ENCODE measurements at regions not wholly inside any gene's neighbourhood (a gene's known extent, or its start where the extent isn't known, plus 50 kb on each side); places are given as distances from the start of the nearest gene placed in this dataset.

DNA sequence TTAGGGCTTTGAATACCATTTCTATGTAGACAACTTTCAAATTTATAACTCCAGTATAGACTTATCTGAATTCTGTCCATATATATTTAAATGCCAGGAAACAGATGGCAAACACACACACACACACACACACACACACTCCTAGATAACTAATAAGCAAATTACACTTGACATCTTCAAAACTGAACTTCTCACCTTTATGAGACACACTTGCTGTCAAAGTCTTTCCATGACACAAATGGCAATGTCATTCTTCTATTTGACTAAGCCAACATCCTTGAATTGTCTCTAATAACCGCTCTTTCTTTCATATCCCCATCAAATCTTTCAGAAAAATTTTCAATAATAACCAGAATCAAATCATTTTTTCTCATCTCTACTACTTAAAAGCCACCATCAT is 402.4 kb downstream of the PCDH18 start:
- intact Hi-C loops (cut with DNase I) = no loop called here
- no peaks in the 10 kb centered on the region for H3K4me1 ChIP-seq
- no peak for ATAC-seq
- H3K27ac ChIP-seq = no peak overlapping the region
- TF ChIP-seq, protein P1, sequence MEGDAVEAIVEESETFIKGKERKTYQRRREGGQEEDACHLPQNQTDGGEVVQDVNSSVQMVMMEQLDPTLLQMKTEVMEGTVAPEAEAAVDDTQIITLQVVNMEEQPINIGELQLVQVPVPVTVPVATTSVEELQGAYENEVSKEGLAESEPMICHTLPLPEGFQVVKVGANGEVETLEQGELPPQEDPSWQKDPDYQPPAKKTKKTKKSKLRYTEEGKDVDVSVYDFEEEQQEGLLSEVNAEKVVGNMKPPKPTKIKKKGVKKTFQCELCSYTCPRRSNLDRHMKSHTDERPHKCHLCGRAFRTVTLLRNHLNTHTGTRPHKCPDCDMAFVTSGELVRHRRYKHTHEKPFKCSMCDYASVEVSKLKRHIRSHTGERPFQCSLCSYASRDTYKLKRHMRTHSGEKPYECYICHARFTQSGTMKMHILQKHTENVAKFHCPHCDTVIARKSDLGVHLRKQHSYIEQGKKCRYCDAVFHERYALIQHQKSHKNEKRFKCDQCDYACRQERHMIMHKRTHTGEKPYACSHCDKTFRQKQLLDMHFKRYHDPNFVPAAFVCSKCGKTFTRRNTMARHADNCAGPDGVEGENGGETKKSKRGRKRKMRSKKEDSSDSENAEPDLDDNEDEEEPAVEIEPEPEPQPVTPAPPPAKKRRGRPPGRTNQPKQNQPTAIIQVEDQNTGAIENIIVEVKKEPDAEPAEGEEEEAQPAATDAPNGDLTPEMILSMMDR (IDR thresholded peaks at IDR 0.05) = no peak
- H3K36me3 ChIP-seq = no peaks in the 10 kb centered on the region
- H3K27me3 ChIP-seq = no peaks in the 10 kb centered on the region
- no peak for FAIRE-seq
- H3K9me3 ChIP-seq = no peaks in the 10 kb centered on the region
- WGBS, 2 donors = 73 to 83% methylated on average over 1 of the region's 1 CpG
- no peak for DNase-seq
- no peak overlapping the region for H3K4me3 ChIP-seq

DNA sequence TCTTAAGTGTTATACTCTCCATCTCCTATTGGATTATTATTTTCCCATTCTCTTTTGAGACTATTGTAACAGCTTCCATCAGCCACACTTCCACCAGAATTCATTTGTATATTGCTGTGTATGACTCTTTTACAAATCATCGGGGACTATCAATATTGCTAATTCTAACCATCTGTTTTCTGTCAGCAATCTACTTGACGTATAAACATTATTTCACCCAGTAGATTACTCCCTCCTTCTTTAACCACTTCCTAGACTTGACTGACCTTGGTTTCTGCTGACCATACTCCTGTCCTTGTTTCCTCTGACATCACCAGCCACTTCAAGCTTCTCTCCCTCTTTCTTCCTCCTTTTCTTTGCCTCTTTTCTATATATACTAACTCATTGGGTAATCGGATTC is 402.9 kb downstream of the PCDH18 start:
- ATAC-seq (no peak), FAIRE-seq (no peak), DNase-seq (no peak)
- H3K4me3 ChIP-seq = no peak overlapping the region
- H3K36me3 ChIP-seq = no peaks in the 10 kb centered on the region
- intact Hi-C loops (cut with DNase I) = no loop called here
- no peaks in the 10 kb centered on the region for H3K9me3 ChIP-seq
- no peaks in the 10 kb centered on the region for H3K27me3 ChIP-seq
- no peaks in the 10 kb centered on the region for H3K4me1 ChIP-seq
- TF ChIP-seq, protein P1 (IDR thresholded peaks at IDR 0.05) = no peak
- 42 to 52% methylated on average over 3 of the region's 3 CpGs for WGBS, 2 donors
- H3K27ac ChIP-seq = no peak overlapping the region

DNA sequence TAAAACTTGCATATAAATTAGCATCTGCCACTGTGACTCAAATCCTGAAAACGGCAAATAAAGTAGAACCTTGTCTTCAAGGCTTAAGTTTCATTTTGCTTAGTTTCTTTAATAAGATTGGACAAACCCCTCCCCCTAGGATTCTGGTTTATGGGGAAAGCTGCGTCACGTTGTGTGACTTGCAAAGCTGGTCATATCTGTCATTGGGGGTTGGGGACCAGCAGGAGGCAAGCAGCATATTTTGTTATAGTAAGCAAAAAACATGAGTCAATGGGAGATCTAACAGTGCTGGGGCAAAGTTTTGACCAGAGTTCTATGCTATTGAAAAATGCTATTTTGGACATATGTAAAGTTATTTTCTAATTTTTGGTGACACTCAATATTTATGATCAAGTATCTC is 407.3 kb downstream of the PCDH18 start:
- H3K4me3 ChIP-seq = peak overlapping the region in 1 of 4 donors; percentile 24
- no peaks in the 10 kb centered on the region for H3K36me3 ChIP-seq
- ATAC-seq = peak in 3 of 4 donors; percentile 55 to 80 (median 75)
- H3K9me3 ChIP-seq = no peaks in the 10 kb centered on the region
- intact Hi-C loops (cut with DNase I) = no loop called here
- TF ChIP-seq, protein P1 (IDR thresholded peaks at IDR 0.05) = no peak
- H3K27ac ChIP-seq = no peak overlapping the region
- peak in 1 of 6 donors; percentile 8 for DNase-seq
- H3K4me1 ChIP-seq = no peaks in the 10 kb centered on the region
- no peak for FAIRE-seq
- H3K27me3 ChIP-seq = peaks cover 0 to 8% (median 0%) of the 10 kb centered on the region in 4 donors
- 23 to 53% methylated on average over 3 of the region's 3 CpGs for WGBS, 2 donors

DNA sequence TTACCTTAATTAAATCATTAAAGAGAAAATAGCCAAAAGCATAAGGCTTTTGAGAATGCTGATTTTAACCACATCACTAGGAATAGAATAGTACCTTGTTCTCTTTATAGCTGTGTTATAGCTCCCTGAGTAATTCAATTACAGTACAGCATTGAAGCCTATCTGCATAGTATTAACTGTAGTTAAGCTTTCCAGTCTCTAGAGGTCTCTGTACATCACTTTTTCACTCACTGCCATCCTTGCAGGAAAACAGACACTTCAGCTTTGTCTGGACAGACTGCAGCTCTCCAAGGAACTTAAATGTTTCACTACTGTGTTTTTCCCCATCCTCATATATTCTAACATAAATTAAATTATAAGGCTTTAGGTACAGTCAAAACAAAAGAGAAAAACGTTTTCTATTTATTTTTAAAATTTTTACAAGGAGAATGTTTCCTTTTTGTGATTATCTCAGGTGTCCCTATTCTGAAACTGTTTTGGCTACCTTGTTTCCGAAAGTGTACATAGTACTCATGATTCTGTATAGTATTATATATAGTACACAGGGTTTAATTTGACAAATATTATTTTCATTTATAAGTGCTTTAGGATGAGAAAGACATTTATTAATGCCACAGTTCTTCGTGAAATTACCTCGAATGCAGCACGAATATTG is 407.9 kb downstream of the PCDH18 start:
- WGBS, 2 donors = 31 to 35% methylated on average over 5 of the region's 5 CpGs
- H3K36me3 ChIP-seq = no peaks in the 10 kb centered on the region
- DNase-seq = no peak
- H3K4me1 ChIP-seq = no peaks in the 10 kb centered on the region
- no peak overlapping the region for H3K27ac ChIP-seq
- TF ChIP-seq, protein P1 (IDR thresholded peaks at IDR 0.05) = peak in 3 of 4 donors; percentile 28 to 36 (median 28)
- H3K4me3 ChIP-seq = peak overlapping the region in 1 of 4 donors; percentile 24
- peak; percentile 94 for FAIRE-seq
- no peaks in the 10 kb centered on the region for H3K9me3 ChIP-seq
- intact Hi-C loops (cut with DNase I) = no loop called here
- peak; percentile 79 to 98 (median 98) for ATAC-seq
- H3K27me3 ChIP-seq = peaks cover 0 to 8% (median 0%) of the 10 kb centered on the region in 4 donors

DNA sequence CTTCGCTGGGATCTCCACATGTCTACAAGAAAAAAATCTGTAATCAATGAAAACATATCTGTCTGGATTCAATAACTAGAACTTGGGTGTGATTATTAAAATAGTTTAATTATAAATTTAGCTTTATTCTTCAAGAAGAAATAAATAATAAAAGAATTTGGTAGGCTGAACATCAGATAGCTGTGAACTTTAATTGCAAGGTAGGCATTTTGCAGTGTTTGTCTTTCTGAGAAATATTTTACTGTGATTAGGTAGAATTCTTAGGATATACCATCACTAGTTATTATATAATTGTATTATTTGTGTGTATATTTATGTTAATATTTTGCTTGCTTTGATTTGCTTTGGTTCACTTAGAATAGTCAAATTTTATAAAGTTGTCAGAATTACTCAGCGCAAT is 409.4 kb downstream of the PCDH18 start:
- H3K4me3 ChIP-seq = no peak overlapping the region
- TF ChIP-seq, protein P1 (IDR thresholded peaks at IDR 0.05) = no peak
- no peak overlapping the region for H3K27ac ChIP-seq
- no peaks in the 10 kb centered on the region for H3K9me3 ChIP-seq
- no peaks in the 10 kb centered on the region for H3K36me3 ChIP-seq
- ATAC-seq (no peak), FAIRE-seq (no peak), DNase-seq (no peak)
- peaks cover 0 to 8% (median 0%) of the 10 kb centered on the region in 4 donors for H3K27me3 ChIP-seq
- no peaks in the 10 kb centered on the region for H3K4me1 ChIP-seq
- intact Hi-C loops (cut with DNase I) = no loop called here
- WGBS, 2 donors = 64 to 81% methylated on average over 2 of the region's 2 CpGs
